Pons (tissue), 1 donor: ENCODE measurements at regions not wholly inside any gene's neighbourhood (a gene's known extent, or its start where the extent isn't known, plus 50 kb on each side); places are given as distances from the start of the nearest gene placed in this dataset.
"Not testable (repeated sequence)": the region's sequence is repeated elsewhere in the genome, so short reads cannot be mapped to it uniquely, and the experiment has no call there.

Experiments used
- DNase-seq: peaks from one replicate; pipeline ENCODE4 v3.0.0-alpha.2; 2016; ENCODE audit warnings: low spot score

DNA sequence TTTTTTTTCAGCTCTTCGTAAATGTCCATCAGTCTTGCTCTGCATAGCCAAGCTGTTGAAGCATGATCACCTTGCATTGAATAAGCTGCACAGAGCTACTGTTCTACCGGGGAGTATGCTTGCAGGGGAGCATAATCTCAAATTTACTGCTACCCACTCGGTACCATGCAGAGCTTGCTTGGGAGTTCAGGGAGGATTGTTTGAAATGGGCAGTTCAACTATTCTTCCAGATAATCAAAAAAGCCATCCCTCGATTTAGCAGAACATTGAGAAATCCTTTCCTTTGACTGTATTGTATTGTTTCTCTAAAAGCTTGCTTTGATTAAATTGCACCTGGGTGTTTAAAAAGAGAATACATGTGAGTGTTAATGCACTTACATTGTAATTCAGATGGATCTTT lies 332.6 kb downstream of the UTRN start:
- DNase-seq = no peak

DNA sequence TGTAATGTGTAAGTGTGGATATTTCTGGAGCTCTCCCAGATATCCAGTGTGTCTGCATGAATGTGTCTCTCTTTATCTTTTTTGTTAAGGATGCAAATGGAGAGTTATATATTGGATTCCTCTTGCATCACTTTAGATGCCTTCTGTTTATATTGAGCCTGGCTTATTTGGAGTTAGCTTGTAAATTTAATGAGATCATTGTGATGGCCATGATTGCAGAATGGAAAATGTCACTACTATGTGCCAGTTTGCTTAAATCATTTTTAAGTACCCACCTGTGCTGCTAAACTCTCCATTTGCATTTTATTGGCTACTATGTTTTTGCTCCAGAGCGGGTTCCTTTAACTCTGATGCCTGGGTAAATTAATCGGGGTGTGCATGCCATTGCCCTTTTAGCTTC lies 334.8 kb downstream of the UTRN start:
- no peak for DNase-seq

DNA sequence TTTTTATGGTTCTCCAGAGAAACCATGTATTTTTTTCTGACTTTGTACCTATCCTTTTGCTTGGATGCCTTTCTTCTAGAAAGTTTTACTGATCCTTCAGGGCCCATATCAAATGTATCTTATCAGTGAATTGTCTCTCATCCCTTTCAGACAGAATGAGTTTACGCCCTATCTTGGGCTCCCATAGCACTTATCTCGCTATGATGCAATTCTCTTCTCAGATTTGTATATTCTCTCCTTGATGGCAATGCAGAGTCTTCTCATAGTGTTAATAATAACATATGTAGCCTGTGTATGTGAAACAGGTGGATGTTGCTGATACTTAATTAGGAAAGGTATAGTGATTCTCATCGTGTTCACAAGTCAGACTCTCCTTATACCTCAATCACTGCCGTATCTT lies 336.2 kb downstream of the UTRN start:
- no peak for DNase-seq

DNA sequence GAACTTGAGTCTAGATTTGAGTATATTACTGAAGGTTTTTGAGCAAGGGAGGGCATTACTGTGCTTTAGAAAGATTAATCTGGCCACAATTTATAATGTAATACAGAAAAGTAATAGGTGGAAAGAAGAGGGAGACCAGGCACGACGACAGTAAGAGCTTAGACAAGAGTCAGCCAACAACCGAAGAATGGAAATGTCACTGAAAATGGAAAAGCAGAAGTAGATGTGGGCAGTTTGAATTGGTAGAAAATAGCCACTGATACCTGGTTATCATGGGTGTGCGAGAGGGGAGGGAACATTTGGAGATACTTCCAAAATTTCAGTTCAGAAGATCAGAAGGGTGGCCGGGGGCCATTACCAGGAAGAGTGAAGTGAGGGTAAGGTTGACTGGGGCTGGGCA lies 339.1 kb downstream of the UTRN start:
- DNase-seq = no peak

DNA sequence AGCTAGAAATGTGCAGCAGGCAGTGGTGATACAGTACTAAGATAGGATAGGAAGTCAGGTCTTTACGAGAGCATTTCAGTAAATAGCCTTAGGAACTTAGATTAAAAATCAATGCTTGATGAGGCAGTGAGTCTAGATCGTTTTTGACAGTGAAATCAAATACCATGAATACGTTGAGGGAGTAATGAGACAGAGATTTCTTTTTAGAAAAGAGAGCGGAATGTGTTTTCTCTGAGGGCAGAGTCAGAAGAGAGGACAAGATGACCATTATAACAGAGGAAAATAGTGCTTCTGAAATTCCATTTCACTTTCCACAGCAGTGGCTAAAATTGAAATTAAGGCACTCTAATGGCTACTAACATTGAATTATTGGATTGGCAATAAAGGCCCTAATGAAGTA lies 339.6 kb downstream of the UTRN start:
- DNase-seq = no peak

DNA sequence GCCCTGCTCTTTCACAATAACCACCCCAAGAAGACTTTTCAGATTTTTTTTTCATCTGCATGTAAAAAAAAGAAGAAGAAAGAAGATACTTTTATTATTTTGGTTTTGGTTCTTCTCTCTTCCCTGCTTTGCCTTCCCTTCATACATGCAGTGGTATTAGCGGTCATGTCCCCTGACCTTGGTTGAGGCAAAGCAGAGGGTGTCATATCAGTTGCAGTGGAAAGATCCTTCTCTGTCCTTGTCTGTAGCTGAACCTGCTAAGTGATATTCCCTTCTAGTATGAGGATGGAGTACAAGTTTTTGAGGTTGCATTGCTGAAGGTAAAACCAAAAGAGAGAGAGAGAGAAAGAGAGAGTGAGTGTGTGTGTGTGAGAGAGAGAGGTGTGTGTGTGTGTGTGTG lies 345.7 kb downstream of the UTRN start:
- no peak for DNase-seq

DNA sequence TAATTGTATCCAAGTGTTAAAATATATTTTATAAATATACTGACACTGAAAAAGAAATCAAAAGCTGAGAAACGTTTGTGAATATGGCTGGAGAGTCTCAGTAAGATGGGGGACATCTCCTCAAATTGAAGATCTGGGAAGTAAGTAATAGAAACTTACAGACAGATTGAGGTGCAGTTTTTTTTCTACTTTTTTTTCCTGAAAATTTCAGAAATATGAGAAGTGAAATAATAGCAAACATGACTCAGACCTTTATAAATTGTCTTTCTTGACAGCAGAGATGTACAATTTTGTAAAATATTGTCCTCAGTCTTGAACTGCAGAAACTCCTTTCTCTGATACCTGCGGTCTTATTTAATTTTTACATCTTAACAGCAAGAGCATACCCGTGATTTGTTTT lies 347.1 kb downstream of the UTRN start:
- no peak for DNase-seq

DNA sequence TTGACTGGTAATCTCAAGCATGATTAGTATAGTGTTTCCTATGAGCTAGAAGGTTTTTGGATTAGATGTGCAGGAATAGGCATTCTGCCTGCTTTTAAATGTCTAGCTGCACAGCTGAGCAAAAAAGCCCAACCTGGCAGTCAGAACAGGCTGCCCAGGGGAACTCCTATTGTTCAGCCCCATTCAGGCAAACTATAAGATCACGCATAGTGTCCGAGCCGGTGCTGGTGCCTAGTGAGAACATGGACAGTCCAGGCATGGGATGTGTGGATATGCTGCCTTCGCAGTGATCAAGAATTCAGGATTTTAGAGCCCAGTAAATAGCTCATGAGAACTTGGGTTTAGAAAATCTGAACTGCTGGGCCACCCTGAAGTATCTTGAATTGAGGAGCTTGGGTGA lies 348.8 kb downstream of the UTRN start:
- no peak for DNase-seq

DNA sequence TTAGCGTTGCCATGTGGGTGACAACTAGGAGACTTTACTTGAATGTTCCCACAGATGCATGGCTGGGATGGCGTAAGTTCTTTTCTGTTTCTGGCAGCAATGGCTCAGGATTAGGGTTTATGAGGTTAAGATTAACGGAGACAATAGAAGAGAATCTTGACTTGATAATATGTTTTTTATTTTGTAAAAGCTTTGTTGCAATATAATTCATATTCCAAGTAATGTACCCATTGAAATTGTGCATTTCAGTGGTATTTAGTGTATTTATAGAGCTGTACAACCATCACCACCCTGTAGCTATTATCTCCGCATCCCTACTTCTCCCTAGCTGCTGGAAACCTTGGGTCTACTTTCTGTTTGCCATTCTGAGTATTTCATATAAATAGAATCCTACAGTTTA lies 349.2 kb downstream of the UTRN start:
- no peak for DNase-seq

DNA sequence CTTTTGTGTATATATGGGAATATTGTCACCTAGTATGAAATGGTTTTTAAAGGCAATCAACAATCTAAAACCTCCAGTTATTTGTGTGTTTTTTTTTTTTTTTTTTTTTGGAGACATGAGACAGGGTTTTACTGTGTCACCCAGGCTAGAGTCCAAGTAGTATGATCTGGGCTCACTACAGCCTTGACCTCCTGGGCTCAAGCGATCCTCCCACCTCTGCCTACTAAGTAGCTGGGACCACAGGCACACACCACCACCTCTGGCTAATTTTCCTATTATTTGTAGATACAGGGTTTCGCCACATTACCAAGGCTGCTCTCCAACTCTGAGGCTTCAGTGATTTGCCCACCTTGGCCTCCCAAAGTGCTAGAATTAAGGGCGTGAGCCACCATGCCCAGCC lies 349.9 kb downstream of the UTRN start:
- no peak for DNase-seq

DNA sequence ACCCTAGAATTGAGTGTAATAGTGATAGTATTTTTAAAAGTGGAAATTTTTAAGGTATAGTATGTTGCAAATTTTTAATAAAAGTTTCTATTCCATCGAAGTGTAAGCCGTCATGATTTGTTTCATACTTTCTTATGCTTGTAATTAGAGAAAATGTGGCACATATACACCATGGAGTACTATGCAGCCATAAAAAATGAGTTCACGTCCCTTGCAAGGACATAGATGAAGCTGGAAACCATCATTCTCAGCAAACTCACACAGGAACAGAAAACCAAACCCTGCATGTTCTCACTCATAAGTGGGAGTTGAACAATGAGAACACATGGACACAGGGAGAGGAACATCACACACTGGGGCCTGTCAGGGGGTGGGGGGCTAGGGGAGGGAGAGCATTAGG lies 350.9 kb downstream of the UTRN start:
- not testable (repeated sequence) for DNase-seq

DNA sequence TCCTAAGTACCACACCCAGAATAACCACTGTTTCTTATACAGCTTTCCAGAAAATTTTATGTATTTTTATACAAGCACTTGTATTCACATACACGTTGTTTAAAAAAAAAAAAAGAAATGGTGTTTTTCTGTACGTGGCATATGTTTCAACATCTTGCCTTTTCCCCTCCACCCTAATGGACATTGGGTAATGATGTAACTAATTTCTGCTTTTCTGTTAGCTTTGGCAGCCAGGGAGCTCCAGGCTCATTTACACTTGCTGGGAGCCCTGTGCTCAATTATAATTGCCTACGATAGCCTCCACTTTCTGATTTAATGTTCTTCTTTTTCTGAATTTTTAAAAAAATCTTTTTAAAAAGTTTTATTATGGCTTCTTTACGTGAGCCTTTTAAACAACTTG lies 352.4 kb downstream of the UTRN start:
- DNase-seq = no peak

DNA sequence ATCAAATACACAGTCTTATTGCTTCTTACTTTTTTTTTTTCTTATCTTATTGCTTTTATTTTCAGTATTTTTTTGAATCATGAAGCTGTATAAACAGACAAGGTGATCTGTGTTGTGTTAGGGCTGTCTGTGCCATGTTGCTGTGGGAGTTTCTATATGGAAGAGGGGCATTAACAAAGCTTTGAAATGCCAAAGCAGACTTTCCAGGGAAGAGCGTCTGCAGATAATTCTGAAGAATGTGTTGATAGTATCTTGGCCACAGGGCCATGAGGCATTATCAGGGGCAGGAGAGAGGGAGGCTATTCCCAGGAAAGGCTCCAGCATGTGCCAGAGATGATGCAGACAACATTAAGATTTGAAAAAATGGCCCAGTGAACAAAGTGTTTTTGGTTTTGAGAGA lies 354.5 kb downstream of the UTRN start:
- DNase-seq = no peak

DNA sequence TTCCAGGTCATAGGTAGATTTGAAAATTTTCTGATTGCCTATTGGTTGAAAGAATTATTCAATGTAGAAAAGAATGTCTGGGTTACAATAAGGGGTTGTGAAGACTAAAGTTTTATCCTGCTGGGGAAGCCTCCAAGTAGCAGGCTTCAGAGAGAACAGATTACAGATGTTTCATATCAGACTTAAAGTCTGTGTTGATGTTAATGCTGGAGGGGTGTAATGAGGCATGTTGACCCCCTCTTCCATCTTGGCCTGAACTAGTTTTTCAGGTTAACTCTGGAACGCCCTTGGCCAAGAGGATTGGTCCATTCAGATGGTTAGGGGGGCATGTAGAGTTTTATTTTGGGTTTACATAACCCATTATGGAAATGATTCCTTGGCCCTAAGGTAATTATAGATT lies 356.2 kb downstream of the UTRN start:
- DNase-seq = no peak

DNA sequence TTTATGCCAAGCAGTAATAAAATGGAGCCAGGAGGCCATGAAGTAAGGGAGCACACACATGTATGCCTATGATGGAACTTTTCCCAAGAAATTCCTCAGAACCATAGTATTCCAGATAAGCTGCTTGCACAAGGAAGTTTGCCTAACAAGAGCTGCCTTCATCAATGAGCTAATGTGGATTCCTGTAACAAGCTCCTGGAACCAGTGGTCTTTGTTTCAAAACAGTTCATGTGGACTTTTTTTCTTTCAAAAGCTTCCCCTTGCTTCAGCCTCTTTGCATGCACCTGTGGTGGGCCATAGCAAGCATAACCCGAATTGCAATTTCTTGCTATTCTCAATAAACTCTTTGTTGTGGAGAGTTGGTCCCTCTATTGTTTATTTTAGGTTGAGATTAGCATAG lies 359.6 kb downstream of the UTRN start:
- DNase-seq = no peak

DNA sequence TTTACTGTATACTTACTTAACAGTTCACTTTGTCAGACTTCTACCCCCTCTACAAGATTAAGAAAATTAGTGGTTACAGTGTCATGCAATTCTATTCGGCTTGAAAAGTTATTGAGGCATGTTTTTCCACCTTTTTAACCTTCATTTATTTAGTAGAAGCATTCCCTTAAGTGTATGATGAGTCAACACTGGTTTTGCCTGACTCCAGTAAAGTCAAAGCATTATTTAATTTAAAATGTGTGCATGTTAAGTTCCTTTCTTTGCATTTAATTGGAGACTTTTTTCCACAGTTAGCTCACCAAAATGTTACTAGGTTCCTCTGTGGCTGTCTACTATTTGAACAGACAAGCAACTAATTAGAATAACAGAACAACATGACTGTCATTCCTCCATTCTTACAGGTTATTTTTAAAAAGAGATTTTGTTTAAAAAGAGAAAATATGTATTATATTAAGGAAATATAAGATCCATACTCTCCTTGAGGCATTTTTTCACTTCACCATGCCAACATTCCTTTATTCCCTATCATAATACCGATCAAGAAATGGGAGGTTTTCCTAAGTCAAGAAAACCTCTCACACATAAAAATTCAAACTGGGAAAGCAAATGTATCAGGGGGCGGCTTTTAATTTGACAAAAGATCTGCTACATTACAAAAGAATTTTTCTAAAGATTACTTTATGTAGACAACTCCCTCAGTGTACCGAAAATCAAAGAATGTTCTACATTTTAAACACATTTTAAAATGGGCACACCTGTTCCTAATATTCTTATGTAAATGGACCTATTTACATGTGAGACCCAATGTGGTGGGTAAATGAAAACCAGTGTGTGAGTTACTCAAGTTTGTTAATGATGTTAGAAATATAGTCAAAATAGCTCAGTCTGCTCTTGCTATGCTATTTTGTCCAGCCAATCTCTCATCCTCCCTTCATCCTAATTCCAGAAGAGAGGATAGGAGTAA lies 361.2 kb downstream of the UTRN start:
- DNase-seq = no peak

DNA sequence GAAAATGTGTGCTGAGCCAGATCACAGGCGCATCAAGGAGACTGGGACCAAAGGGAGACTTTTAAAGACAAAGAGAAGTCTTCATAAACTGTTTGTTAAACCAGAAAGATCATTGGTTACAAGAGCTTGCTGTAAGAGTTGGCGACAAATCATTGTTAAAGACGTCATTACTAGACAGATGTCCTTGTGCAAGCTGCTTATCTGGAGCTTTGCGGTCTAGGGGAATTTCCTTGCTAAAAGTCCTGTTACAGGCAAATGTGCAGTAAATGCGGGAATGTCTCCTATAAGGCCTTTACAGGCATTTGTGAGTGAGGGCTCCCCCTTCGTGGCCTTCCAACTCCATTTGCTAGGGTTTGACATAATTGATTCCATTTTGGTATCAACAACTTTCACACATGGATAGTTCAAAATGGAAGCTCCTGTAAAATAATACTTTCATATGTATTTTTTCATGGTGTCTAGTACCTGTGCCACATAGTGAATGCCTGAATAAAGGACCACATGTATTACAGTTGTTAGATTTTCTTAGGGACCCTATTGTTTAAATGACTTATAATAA lies 362.4 kb downstream of the UTRN start:
- no peak for DNase-seq

DNA sequence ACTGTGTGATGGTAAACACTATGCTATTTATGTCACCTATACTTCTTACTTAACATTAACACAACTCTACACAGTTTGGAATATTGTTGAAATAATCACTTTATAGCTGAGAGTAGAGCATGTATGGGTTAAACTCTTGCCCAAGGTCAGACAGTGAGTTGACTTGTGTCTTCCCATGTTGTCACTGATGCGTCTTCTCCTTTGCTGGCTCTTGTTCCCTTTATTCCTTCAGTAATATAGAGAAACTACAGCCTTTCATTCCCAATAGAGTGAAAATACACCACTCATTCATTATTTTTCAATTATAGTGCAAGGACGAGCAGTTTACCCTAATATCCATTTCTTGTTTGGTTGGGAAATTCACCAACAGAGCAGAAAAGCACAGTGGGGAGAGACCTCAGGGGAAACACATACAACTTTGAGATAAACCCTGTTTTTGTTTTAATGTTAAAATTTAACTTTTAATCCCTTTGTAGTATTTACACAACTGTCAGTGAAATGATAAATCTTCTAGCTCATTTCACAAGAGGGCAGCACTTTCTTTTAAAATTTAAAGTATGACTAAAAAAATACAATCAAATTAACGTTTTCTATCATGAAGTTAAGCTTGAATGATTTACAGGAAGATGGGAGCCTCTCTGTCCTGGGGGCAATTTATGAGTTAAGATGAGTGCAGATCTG lies 363.0 kb downstream of the UTRN start:
- no peak for DNase-seq

DNA sequence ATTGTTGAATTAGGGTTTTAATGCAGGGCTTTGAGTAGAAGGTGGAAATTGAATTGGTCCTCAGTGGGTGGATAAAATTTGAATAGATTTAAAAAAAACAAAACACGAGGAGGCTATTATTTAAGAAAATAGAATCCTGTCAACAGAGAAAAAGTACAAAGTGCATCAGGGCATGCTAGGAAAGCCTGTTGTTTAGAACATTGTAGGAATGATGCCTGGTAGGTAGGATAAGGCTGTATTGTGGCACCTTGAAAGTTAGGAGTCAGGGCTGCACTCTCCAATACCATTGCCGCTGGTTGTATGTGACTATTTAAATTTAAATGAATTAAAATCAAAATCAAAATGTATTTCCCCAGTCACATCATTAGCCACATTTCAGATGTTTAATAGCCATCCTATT lies 363.9 kb downstream of the UTRN start:
- no peak for DNase-seq

DNA sequence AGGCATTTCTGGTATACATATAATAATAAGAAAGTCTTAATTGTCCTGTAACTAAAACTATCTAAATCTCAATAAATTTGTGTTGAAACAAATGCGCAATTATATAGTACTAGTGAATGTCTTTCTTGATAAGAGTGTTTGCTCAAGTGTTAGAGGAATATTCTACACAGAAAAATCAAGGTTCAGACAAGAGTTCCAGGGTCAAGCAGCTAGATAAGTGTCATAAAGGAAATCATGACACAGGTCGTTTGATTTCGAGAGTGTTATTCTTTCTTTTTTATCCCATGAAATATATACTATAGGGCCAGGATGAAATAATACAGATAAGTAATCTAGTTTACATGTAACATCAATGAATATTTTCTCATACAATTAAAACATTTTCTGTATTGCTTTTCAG lies 366.1 kb downstream of the UTRN start:
- no peak for DNase-seq

DNA sequence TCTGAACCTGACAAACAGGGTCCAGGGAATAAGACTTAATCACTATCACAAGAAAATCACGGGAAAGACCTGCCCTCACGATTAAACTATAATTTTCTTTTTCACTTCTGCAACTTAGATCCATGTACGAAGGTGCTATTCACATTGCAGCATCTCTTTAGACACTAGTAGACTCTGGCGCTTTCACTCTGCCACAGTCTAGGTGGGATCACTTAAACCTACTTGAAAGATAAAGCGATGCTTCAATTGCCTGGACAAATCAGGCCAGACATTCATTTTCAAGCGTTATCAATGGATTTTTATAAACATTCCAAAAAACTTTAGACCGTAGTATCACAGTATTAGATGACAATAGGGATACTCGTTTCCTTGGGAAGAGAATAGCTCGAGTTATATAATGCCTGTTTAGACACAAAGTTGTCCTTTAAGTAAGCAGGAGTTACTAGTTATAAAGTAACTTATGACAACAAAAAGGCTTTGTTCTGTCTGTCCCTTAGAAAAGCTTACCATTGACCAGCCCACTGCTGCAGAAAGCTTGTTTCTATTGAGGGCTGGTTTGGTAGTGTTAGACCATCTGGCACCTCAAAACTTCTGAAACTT lies 367.3 kb downstream of the UTRN start:
- DNase-seq = no peak

DNA sequence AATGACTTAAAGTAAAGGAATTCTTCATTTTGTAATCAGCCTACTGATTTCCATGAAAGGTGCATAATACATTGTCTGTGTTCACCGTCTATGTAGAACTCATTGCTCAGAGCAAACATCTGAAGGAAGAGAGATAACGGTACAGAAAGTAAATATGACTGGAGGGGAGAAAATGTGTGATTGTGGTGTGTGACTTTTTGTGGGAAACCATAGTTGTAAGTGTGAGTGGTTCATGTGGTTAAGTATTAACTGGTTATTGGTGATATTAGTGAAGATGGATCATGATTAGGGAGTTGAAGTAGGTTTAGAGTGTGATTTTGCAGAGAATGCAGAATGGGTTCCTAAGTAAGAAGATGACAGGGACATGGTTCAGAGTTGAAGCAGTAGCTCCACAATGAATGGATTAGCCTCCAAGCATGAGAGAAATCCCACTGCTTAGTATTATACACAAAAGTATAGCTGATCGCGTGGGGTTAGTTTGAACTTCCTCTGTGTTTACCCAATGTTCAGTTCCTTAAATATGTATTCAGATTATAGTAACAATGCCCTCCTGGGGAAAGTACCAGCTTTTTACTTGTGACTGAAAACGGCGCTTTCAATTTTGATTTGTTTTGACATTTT lies 368.9 kb downstream of the UTRN start:
- no peak for DNase-seq
